ENCODE measurements at regions not wholly inside any gene's neighbourhood (a gene's known extent, or its start where the extent isn't known, plus 50 kb on each side); places are given as distances from the start of the nearest gene placed in this dataset.

- no peak for DNase-seq
Observed at GRCh38 chr20:22795433-22795832, 211.1 kb upstream of the FOXA2 start.

- no peak for DNase-seq
Observed at GRCh38 chr20:22795871-22796270, 211.5 kb upstream of the FOXA2 start.

DNA sequence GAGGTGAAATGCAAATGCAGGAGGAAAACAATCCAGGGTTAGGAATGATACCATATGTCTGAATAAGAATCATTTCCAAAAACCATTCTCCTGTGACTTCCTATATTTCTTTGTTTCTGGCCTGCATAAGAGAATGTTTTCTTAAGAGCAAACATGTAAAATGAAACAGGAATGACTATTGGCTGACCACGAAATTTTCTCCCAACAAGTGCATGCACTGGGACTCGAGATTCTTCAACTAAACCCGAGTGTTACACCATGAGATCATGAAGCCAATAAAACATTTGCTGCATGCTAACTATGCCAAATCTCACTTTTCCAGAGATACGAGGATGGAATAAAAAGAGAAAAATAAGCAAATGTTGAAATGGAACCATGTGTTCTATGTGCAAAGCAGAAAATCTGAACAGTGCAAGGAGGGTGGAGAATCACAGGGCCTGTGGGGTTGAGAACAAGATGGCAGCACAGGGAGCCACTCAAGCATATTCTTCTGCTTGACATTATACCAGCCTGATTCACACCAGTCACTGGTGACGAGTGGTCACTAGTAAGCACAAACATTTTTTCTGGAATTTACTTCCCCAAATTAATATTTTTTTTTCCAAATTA is 212.2 kb upstream of the FOXA2 start:
- DNase-seq = no peak

DNA sequence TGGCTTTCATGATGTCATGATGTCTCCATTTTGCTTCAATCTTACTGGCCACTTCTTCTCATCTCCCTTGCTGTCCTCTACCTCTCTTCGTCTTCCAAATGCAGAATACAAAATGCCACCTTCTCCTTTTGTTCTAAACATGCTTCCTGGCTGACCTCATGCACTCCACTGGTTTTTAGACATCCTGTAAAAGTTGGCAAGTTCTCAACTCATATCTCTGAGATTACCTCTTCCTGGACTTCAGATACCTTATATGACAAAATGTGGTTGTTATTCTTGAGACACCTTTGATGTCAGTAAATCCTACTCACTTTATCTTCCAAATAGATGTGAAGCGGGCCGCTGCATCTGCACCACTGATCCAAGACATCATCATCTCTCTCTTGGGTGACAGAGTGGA is 212.7 kb upstream of the FOXA2 start:
- no peak for DNase-seq

- DNase-seq = no peak
Observed at GRCh38 chr20:22799687-22800086, 215.3 kb upstream of the FOXA2 start.

GRCh38 chr20:22800129-22800528 is 215.8 kb upstream of the FOXA2 start:
- DNase-seq = no peak

DNA sequence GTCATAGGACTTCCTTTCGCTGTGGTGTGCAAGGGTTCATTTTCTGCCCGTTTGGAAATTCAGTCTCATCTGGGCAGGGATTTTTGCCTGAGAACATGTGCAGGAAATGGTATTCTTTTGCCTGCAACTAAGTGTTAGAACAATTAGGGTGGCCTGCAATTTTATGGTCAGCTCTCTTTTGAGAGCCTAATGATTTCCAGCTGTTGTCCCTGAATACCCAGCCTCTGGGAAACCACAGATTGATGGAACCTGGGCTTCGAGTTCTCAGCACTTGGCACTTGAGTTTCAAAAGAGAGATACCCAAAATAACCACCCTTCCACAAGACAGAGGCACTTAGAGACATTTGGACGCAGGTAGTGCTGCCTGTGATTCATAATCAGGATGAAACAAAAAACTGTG is 217.2 kb upstream of the FOXA2 start:
- DNase-seq = no peak

DNA sequence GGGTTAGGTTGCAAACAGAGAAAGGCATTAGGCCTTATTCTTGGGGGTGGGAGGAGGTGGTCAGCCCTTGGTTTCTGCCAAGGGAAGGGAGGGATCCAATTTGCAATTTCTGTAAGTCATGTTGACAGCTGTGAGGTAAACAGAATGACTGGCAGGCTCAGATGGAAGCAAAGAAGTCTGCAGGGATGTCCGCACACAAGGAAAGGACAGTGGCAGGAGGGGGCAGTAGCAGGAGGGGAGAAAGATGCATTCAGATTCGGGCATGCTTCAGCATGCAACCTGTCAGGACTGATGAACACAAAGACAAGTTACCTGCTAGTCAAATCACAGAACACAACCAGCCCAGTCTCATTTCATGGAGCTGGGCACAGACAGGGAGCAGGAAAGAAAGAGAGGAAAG is 217.9 kb upstream of the FOXA2 start:
- no peak for DNase-seq

- DNase-seq = no peak
Observed at GRCh38 chr20:22805219-22805618, 220.8 kb upstream of the FOXA2 start.

DNA sequence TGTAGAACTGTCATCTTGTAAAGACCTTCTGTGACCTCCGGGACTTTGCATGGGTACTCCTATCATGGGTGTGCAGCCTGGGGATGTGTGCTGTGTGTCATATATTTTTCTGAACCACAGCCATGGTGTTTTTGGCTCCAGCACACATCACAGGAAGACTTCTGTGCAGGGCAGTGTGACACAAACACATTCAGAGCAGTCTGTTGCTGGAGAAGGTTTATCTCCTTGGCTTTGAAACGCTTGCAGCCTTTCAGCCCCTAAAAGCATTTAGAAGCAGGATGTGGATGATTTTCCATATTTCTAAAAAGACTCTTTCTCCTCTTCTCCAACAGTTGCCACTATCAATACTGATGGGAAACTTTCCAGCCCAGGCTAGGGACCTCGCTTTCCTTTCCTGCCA is 221.6 kb upstream of the FOXA2 start:
- no peak for DNase-seq

DNA sequence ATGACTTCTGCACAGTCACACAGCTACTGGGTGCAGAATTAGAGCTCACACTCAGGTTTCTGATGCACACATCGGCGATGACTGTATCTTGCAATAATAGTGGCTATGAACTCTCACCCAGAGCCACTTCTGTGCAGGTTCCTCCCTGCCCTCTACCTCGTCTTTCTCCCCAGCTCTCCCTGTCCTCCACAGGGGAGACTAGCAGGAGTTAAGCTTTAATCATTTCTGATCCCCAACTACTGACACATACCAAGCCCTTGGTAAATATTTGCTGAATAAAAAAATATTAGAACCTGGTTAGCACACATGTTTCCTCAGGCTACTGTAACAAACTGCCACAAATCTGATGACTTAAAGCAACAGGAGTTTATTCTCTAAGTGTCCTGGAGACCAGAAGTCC is 222.7 kb upstream of the FOXA2 start:
- DNase-seq = no peak

DNA sequence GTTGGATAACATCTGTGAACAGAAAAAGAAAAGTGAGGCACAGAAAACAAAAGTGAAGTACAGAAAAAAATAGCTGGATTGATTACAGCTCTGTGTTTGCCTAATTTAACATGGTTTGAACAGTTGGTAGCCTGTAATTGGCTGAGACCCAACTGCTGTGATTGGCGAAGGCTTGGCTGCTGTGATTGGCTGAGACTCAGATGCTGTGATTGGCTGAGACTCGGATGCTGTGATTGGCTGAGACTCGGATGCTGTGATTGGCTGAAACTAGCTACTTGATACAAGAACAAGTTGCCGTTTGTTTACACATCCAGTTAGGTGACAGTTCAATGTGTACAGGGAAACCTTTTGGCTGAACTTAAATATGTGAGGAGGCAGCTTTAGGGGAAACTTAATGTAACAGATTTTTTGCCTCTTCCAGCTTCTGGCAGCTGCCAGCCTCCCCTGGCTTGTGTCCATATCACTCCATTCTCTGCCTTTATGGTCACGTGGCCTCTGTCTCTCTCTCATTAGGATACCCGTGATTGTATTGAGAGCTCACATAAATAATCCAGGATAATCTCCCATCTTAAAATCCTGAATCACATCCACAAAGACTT is 223.4 kb upstream of the FOXA2 start:
- DNase-seq = no peak

DNA sequence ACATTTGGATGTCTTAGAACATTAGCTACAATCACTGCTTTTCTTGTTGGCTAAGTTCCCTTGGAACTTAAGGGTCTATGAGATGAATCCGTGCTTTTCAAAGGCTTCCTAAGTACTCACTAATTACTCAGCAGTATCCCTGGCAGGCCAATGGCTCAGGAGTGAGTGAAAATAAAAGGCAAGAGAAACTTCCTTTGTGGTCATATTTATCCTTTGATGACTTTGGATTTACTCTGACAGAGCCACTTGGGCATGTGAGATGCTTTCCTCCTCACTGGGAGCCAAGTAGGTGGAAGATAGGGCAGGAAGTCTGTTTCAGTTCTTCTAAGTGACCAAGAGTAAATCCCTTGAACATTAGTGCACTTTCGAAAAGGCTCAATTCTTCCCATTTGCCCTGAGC is 224.3 kb upstream of the FOXA2 start:
- DNase-seq = no peak

- DNase-seq = no peak
Observed at GRCh38 chr20:22810030-22810429, 225.1 kb upstream of the SSTR4 start.

- DNase-seq = no peak
Observed at GRCh38 chr20:22810626-22811569, 224.2 kb upstream of the SSTR4 start.

- DNase-seq = no peak
Observed at GRCh38 chr20:22814471-22815205, 220.5 kb upstream of the SSTR4 start.

GRCh38 chr20:22815206-22815551 is 219.9 kb upstream of the SSTR4 start:
- no peak for DNase-seq

GRCh38 chr20:22815603-22816315 is 219.4 kb upstream of the SSTR4 start:
- no peak for DNase-seq

DNA sequence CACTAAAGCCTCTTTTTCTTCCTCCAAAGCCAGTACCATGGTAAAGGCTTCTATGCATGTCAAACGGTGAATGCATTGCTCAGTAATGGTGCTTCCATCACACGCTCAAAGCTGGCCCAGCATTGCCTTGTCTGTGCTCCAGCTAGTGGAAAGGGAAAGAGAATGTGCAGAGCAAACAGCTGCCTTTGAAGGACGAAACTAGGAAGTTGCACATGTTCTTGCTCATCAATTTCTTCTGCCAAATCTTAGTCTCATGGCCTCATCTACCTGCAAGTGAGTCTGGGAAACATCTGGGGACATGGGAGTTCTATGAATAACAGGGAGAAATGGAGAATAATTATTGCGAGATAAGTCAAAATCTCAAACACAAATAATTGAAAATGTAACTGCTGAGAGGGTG is 216.5 kb upstream of the SSTR4 start:
- no peak for DNase-seq

- DNase-seq = no peak
Observed at GRCh38 chr20:22819112-22819511, 216.0 kb upstream of the SSTR4 start.

GRCh38 chr20:22819784-22820183 is 215.3 kb upstream of the SSTR4 start:
- no peak for DNase-seq

DNA sequence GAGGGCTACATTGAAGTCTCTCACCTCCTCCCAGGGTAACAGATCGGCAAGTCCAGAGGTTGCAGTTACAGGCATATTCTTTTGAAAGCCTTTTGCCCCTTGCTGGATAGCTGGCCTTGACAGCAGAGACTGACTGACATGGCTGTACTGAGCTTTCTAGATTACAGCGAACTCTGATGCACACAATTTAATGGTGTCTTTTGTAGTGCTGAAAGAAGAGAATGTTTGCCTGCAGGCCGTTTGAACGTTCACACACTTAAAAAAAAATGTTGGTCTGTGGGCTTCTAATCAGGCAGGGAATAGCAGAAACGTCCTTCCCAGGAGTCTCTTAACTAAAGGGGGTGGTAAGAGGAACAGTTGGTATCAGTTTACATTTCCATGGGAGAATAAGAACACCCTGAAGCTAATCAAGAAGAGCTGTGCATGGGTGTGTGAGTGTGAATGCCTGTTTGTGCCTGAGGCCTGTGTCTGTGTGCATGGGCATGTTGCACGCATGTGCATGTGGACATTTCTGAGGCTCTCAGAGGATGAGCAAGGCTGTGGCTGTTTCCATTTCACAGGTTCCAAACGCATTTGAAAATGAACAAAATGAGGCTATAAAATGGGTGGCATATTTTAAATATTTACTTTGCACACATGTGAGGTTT is 213.9 kb upstream of the SSTR4 start:
- no peak for DNase-seq
